Prostate gland (tissue), 2 donors: ENCODE measurements at regions not wholly inside any gene's neighbourhood (a gene's known extent, or its start where the extent isn't known, plus 50 kb on each side); places are given as distances from the start of the nearest gene placed in this dataset.

Experiments used
- DNase-seq: peaks from one replicate; pipeline ENCODE4 v3.0.0-alpha.2; 2019; ENCODE audit warnings: low spot score
- H3K27ac ChIP-seq, 2 donors: fragments of 200-600 bp; sonication (generic); 2 replicates each; pipeline ENCODE4 v1.5.1; 2017 to 2019
- H3K27me3 ChIP-seq: fragments of 200-600 bp; sonication (generic); replicated peaks from 2 replicates; pipeline ENCODE4 v1.5.1; 2019; ENCODE audit not compliant: insufficient read depth
- H3K36me3 ChIP-seq, 2 donors: fragments of 200-600 bp; sonication (generic); 1 replicate in 1 of 2; 2 replicates in 1 of 2; pipeline versions ENCODE4 v1.5.1 to v1.8.1; 2017 to 2019
- H3K4me1 ChIP-seq: fragments of 200-600 bp; sonication (generic); replicated peaks from 2 replicates; pipeline ENCODE4 v1.5.1; 2019
- H3K4me3 ChIP-seq, 2 donors: fragments of 200-600 bp; sonication (generic); 2 replicates each; pipeline ENCODE4 v1.5.1; 2017 to 2019
- H3K9me3 ChIP-seq: fragments of 200-600 bp; sonication (generic); 2 replicates; pipeline ENCODE4 v1.5.1; 2017
- POLR2A ChIP-seq: fragments of 450-650 bp; IDR thresholded peaks from one replicate; pipeline ENCODE4 v1.6.1; 2016; ENCODE audit warnings: antibody characterized with exemption, mild to moderate bottlenecking
- POLR2AphosphoS5 ChIP-seq: sonication (generic); formaldehyde crosslinking; IDR thresholded peaks from one replicate; pipeline ENCODE4 v1.6.1; 2017; ENCODE audit warnings: antibody characterized with exemption
- WGBS: methylation state at CpG from one replicate; pipeline ENCODE4 v1.1.5; 2018; 5-methylcytosine and 5-hydroxymethylcytosine counted together
- intact Hi-C: fragments of 100-400 bp; cut with DNase I; formaldehyde crosslinking; loops from one replicate; pipeline ENCODE4 v1.14.2; 2022
- TF ChIP-seq, protein P1 (sequence below), 4 experiments: fragments of 200-600 bp in 2 of 4; fragments of 450-650 bp in 2 of 4; sonication (generic) in 2 of 4; IDR thresholded peaks; 1 replicate in 3 of 4; 2 replicates in 1 of 4; pipeline ENCODE4 v1.5.1; 2016 to 2019; ENCODE audit warnings: antibody characterized with exemption in 4 of 4, mild to moderate bottlenecking in 2 of 4, moderate library complexity in 2 of 4

DNA sequence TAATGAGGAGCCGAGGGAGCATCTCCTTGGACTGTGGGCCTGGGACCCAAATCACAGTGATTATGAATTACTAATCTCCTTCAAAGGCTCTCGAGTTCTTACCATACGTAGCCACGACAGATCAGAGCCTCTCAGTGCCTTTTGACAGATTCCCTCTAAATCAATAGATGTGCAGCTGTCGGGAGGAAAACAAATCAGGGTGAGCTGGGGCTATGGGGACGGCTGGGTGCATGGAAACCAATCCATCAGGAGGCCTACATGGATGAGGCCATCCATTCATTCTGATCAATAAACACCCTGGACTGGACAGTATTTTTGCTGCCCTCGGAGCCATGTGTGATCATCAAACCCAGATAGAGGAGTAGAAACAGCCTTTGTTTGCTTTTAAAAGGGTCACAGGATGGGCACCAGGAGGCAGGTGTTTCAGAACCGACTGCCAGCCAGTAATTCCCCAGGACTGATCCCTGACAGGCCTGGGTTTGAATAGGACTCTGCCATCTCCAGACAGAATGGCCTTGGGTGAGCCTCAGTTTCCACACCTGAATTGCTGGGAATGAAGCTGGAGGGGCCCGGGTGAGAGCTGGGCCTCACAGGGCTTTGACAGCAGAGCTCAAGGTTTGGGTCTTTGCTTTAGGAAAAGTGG lies 532.8 kb downstream of the MATN1 start:
- Histone ChIP-seq H3K4me3 (no peak overlapping the region), H3K4me1 (no peaks in the 10 kb centered on the region), H3K27me3 (no peaks in the 10 kb centered on the region), H3K27ac (no peak overlapping the region), H3K36me3 (no peaks in the 10 kb centered on the region), H3K9me3 (no peaks in the 10 kb centered on the region)
- TF ChIP-seq, protein P1, sequence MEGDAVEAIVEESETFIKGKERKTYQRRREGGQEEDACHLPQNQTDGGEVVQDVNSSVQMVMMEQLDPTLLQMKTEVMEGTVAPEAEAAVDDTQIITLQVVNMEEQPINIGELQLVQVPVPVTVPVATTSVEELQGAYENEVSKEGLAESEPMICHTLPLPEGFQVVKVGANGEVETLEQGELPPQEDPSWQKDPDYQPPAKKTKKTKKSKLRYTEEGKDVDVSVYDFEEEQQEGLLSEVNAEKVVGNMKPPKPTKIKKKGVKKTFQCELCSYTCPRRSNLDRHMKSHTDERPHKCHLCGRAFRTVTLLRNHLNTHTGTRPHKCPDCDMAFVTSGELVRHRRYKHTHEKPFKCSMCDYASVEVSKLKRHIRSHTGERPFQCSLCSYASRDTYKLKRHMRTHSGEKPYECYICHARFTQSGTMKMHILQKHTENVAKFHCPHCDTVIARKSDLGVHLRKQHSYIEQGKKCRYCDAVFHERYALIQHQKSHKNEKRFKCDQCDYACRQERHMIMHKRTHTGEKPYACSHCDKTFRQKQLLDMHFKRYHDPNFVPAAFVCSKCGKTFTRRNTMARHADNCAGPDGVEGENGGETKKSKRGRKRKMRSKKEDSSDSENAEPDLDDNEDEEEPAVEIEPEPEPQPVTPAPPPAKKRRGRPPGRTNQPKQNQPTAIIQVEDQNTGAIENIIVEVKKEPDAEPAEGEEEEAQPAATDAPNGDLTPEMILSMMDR (IDR thresholded peaks at IDR 0.05) = no peak
- TF ChIP-seq POLR2A (no peak), POLR2AphosphoS5 (no peak)
- DNase-seq = no peak
- intact Hi-C loops = no loop called here
- 82% methylated on average over 9 of the region's 9 CpGs for WGBS

DNA sequence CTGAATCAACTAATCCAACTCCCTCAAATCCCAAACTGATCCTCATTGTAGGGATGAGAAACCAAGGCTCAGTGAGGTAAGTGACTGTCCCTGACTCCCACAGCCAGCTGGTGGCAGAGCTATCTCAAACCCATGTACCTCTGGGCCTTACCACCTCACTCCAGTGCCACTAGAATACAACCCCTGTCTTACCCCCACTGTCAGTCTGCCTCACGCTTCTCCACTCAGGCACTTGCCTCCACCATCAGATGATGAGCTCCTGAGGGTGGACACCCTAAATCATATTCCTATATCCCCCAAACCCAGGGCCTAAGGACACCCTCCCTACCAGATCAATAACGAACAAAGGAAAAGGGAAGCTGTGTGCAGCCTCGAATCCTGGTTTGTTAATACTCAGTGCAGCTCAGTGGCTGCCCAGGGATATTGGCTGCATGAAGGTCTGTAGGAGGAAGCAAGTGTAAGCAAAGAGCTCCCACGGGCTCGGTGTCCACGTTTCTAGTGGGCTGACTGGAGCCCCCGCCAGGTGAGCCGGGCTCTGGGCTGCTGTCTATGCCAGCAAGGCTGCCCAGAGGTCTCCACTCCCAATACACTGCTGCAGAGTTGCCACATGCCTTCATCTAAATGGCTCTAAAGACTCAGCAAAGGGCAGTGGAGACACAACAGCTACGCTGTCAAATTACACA lies 533.4 kb downstream of the MATN1 start:
- H3K36me3 ChIP-seq = no peaks in the 10 kb centered on the region
- no peak for TF ChIP-seq POLR2A
- TF ChIP-seq POLR2AphosphoS5 = no peak
- TF ChIP-seq, protein P1 (IDR thresholded peaks at IDR 0.05) = no peak
- H3K9me3 ChIP-seq = no peaks in the 10 kb centered on the region
- no peak overlapping the region for H3K27ac ChIP-seq
- H3K27me3 ChIP-seq = no peaks in the 10 kb centered on the region
- 86% methylated on average over 9 of the region's 9 CpGs for WGBS
- H3K4me1 ChIP-seq = no peaks in the 10 kb centered on the region
- intact Hi-C loops = no loop called here
- DNase-seq = no peak
- no peak overlapping the region for H3K4me3 ChIP-seq

DNA sequence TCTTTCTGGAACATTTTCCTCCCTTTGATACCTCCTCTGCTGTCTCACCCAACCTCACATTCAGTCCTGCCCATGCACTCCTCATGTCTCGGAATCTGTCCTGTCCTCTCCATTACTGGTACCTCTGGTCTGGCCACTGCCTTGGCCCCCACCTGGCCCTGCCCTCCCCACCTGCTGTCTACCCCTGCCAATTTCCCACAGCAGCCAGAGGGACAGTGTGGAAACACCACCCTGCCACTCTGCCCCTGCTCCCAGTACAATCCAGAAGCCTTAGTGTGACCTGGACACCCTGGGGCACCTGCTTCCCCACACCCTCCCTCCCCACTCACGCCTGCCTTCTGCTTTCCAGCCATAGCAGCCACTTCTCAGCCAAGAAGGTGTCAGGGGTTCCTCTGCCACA lies 534.4 kb downstream of the MATN1 start:
- Histone ChIP-seq H3K36me3 (no peaks in the 10 kb centered on the region), H3K4me1 (no peaks in the 10 kb centered on the region), H3K27me3 (no peaks in the 10 kb centered on the region), H3K4me3 (no peak overlapping the region), H3K9me3 (no peaks in the 10 kb centered on the region), H3K27ac (no peak overlapping the region)
- TF ChIP-seq, protein P1 (IDR thresholded peaks at IDR 0.05) = no peak
- no peak for TF ChIP-seq POLR2AphosphoS5
- no peak for TF ChIP-seq POLR2A
- intact Hi-C loops = no loop called here
- WGBS = 87% methylated on average over 2 of the region's 2 CpGs
- no peak for DNase-seq

- DNase-seq = no peak
- Histone ChIP-seq H3K4me1 (no peaks in the 10 kb centered on the region), H3K27ac (no peak overlapping the region), H3K27me3 (no peaks in the 10 kb centered on the region), H3K36me3 (no peaks in the 10 kb centered on the region), H3K9me3 (no peaks in the 10 kb centered on the region), H3K4me3 (no peak overlapping the region)
- TF ChIP-seq, protein P1 (IDR thresholded peaks at IDR 0.05) = no peak
- TF ChIP-seq POLR2A (no peak), POLR2AphosphoS5 (no peak)
- 51% methylated on average over 6 of the region's 6 CpGs for WGBS
- intact Hi-C loops = no loop called here
Observed at GRCh38 chr1:30188329-30188728, 535.1 kb downstream of the MATN1 start.
